Activated CD4-positive, alpha-beta T cell treated with anti-CD3 and anti-CD28 coated beads for 48 hours (primary cell): ENCODE measurements at regions not wholly inside any gene's neighbourhood (a gene's known extent, or its start where the extent isn't known, plus 50 kb on each side); places are given as distances from the start of the nearest gene placed in this dataset.

Experiments
- DNase-seq: peaks from one replicate; pipeline ENCODE4 v3.0.0-alpha.2; 2020

GRCh38 chr16:79365702-79366101 lies 234.8 kb downstream of the MAF start:
- no peak for DNase-seq

DNA sequence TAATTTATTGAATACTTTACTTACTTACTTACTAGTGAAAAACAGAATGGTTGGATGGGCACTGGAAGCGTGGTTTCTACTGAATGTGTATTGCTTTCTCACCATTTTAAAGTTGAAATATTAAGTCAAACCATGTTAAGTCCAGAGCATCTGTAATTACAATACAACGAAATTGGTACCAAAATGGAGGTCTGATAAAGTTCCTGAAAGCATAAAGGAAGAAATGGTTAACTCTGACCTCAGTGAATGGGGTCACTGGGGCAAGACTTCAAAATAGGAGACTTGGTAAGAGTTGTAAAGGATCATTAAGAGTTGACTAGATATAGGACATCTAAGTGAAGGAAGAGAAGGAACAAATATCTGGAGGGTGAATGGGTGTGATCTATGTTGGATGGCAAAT lies 237.1 kb downstream of the MAF start:
- DNase-seq, result no peak

- no peak for DNase-seq
These were observed 237.5 kb downstream of the MAF start for GRCh38 chr16:79363035-79363434.

DNA sequence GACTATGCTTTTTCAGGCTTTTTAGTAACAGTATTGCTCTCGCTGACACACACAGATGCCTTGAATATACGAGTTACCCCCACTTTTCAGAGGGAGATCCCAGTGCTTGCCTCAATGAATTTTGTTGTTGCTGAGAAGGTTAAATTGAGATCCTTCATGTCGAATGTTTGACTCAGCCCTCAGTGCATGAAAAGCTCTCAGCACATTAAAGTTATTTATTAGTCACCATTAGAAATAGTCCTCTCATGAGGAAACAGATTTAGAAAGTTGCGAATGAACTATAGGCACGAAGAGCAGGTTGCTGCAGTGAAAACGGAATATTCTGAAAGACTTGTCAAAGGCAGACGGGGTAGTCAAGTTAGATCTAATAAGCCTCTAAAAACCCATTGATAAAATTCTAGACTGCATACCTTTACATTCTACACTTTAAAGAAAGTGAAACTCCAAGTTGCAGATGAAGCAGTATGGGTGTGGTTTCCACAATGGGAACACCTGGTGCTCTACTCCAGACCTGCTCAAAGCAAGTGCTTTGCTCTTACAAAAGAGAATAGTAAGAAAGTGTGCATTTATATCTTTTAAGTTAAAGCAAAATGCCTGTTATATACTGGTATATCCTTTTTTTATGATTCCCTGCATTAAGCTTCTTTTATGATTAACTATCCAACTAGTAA lies 238.1 kb downstream of the MAF start:
- no peak for DNase-seq

GRCh38 chr16:79361132-79361751 lies 239.3 kb downstream of the MAF start:
- no peak for DNase-seq

GRCh38 chr16:79360267-79360666 lies 240.3 kb downstream of the MAF start:
- no peak for DNase-seq

- no peak for DNase-seq
These were observed 241.5 kb downstream of the MAF start for GRCh38 chr16:79359082-79359481.

GRCh38 chr16:79358188-79358587 lies 242.3 kb downstream of the MAF start:
- DNase-seq, result no peak

- no peak for DNase-seq
These were observed 244.8 kb downstream of the MAF start for GRCh38 chr16:79355600-79356358.

DNA sequence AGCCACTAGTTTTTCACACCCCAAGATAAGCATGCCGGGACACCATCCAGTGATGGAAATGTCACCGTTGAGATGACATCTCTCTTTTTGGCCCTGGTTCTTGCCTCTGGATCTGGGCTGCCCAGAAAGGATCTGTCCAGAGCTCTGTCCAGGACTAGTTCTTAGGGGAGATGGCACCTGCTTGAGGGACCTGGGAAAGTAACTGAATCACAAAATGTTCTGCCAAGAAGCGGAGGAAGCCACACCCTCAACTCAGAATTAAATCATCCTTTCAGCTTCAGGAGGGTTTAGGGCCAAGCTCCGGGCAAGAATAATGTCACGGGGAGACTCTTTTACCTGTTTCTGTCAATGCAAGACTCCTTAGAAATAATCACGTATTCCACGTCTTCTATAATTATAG lies 248.6 kb downstream of the MAF start:
- no peak for DNase-seq

- no peak for DNase-seq
These were observed 250.7 kb downstream of the MAF start for GRCh38 chr16:79349803-79350202.

DNA sequence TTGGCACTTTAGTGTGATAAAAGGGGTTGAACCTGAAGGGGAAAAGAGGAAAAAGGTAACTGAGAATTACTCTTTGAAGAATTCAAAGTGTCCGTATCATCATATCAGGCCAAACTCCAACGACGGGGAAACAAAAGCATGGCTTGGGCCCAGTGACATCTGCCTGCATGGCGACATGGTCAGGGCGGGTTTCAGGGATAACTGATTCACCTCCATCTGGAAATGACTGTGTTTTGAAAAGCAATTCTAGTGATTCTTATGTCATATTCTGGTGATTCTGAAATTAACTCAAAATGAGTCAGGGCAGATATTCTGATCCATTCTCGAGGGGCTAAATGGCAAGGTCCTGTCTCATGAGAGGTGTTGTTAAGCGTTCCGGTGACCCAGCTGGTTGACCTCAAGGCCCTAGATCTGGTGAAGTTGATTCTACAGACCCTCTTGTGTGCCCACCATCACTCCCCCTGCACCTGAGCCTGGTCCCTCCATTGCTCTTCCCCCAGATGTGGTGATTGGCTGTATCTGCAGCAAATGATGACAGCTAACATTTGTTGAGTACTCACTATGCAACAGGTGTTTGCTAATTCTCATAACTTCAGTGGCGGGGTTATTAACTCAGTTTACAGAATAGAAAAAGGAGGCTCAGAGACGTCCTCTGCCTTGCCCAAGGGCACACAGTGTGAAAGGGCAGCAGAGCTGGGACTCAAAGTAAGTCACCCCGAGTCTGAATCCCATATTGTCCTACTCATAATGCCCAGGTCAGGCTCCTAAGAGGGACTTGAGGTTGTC lies 251.8 kb downstream of the MAF start:
- DNase-seq, result peak; percentile 50

DNA sequence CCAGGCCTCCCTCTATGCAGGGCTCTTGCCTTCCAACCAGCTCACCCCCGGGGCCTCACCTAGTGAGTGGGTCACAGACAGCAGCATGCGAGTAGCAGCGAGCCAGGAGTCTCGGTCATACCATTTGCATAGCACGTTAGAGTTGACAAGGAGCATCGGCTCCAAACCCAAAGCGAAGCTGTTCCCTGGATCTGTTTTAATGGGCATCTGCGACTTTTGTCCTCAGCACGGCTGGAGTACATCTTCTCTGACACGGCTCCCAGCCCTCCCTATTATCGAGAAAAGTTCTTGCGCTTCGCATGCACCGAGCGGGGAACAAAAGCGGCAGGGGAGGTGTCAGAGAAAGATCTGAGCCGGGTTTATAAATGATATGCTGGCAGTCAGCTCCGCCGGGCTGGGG lies 253.3 kb downstream of the MAF start:
- DNase-seq, result no peak

GRCh38 chr16:79339863-79340262 lies 260.7 kb downstream of the MAF start:
- DNase-seq, result no peak

DNA sequence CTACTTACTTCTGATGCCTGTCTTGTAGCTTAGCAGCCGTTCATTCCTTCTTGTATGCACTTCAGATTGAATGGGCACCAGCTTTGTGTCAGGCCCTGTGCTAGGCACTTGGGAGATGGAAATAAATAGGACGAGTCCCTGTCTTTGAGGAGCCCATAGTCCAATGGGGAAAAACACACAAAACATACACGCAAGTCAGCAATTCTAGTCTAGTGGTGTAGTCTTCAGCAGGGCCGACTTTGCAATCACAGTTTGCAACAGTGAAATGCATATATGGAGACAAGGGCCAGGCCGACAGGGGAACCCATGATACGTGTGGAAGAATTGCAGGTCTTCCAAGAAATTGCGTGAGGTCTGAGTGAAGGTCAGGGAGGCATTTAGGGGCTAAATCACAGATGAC lies 262.6 kb downstream of the MAF start:
- DNase-seq, result no peak

GRCh38 chr16:79336437-79337229 lies 263.9 kb downstream of the MAF start:
- DNase-seq, result no peak

- peak; percentile 66 for DNase-seq
These were observed 266.4 kb downstream of the MAF start for GRCh38 chr16:79334127-79334526.

- no peak for DNase-seq
These were observed 269.5 kb downstream of the MAF start for GRCh38 chr16:79331066-79331465.

GRCh38 chr16:79329967-79330366 lies 270.6 kb downstream of the MAF start:
- DNase-seq, result no peak

- DNase-seq, result no peak
These were observed 271.4 kb downstream of the MAF start for GRCh38 chr16:79329166-79329521.

DNA sequence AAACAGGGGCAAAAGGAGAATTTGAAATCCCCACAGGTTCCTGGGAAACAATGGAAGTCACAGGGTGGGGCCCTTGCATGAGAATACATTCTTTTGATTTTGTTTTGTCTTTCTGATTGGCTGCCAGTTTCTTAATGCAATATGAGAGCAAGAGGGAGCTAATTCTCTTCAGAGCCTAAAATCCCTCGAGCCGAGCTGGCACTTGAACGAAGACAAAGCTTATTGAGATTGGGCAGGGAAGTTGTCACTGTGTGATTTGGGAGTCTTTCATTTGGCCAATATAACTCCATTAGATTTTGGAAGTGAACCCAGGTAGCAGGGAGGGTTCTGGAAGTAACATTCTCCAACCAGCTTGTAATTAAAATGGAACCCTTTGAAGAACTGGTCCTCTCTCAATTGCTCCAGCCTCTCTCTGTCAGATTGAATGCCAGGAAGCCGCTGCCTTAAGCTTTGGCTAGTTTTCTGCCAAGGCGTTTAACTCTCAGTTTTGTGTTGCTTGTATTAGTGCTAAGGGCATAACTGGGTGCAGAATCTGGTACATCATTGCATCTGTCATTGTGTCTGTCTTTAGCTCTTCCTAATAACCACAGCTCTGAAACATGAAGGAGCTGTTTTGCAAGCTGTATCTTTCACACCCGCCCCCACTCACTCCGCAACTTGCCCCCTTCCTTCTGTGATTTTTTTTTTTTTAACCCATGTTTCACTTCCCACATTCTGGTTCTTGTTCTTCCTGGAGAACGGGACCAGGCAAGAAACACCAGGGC lies 272.0 kb downstream of the MAF start:
- DNase-seq, result no peak

GRCh38 chr16:79327836-79328235 lies 272.7 kb downstream of the MAF start:
- DNase-seq, result no peak
